ENCODE measurements at regions not wholly inside any gene's neighbourhood (a gene's known extent, or its start where the extent isn't known, plus 50 kb on each side); places are given as distances from the start of the nearest gene placed in this dataset.
"Not testable (repeated sequence)": the region's sequence is repeated elsewhere in the genome, so short reads cannot be mapped to it uniquely, and the experiment has no call there.

GRCh38 chr11:91093141-91093540, 870.3 kb upstream of the CHORDC1 start:
- H3K4me3 ChIP-seq (ENCODE audit: low read length) = no peak overlapping the region
- no peak for DNase-seq (ENCODE audit: low read depth, low spot score)

- H3K4me3 ChIP-seq (ENCODE audit: low read length) = no peak overlapping the region
- no peak for DNase-seq (ENCODE audit: low read depth, low spot score)
Measured at GRCh38 chr11:91091563-91091962, 868.7 kb upstream of the CHORDC1 start.

- no peak overlapping the region for H3K4me3 ChIP-seq (ENCODE audit: low read length)
- DNase-seq (ENCODE audit: low read depth, low spot score) = no peak
Measured at GRCh38 chr11:91086028-91086427, 863.2 kb upstream of the CHORDC1 start.

- no peak overlapping the region for H3K4me3 ChIP-seq (ENCODE audit: low read length)
- no peak for DNase-seq (ENCODE audit: low read depth, low spot score)
Measured at GRCh38 chr11:91082255-91082654, 859.4 kb upstream of the CHORDC1 start.

GRCh38 chr11:91081440-91082043, 858.7 kb upstream of the CHORDC1 start:
- no peak for DNase-seq (ENCODE audit: low read depth, low spot score)
- no peak overlapping the region for H3K4me3 ChIP-seq (ENCODE audit: low read length)

GRCh38 chr11:91078221-91078620, 855.4 kb upstream of the CHORDC1 start:
- no peak overlapping the region for H3K4me3 ChIP-seq (ENCODE audit: low read length)
- DNase-seq (ENCODE audit: low read depth, low spot score) = no peak

- no peak overlapping the region for H3K4me3 ChIP-seq (ENCODE audit: low read length)
- DNase-seq (ENCODE audit: low read depth, low spot score) = no peak
Measured at GRCh38 chr11:91075032-91075695, 852.3 kb upstream of the CHORDC1 start.

- DNase-seq (ENCODE audit: low read depth, low spot score) = no peak
- H3K4me3 ChIP-seq (ENCODE audit: low read length) = no peak overlapping the region
Measured at GRCh38 chr11:91067666-91068065, 844.8 kb upstream of the CHORDC1 start.

GRCh38 chr11:91066456-91067047, 843.7 kb upstream of the CHORDC1 start:
- DNase-seq (ENCODE audit: low read depth, low spot score) = no peak
- H3K4me3 ChIP-seq (ENCODE audit: low read length) = no peak overlapping the region

GRCh38 chr11:91063399-91063798, 840.5 kb upstream of the CHORDC1 start:
- not testable (repeated sequence) for DNase-seq (ENCODE audit: low read depth, low spot score); H3K4me3 ChIP-seq (ENCODE audit: low read length)

- DNase-seq (ENCODE audit: low read depth, low spot score) = no peak
- no peak overlapping the region for H3K4me3 ChIP-seq (ENCODE audit: low read length)
Measured at GRCh38 chr11:91047882-91048281, 825.0 kb upstream of the CHORDC1 start.

GRCh38 chr11:91046261-91046660, 823.4 kb upstream of the CHORDC1 start:
- DNase-seq (ENCODE audit: low read depth, low spot score) = no peak

GRCh38 chr11:91041626-91042025, 818.8 kb upstream of the CHORDC1 start:
- no peak for DNase-seq (ENCODE audit: low read depth, low spot score)
- no peak overlapping the region for H3K4me3 ChIP-seq (ENCODE audit: low read length)

More at GRCh38 chr11:91046261-91046660, 823.4 kb upstream of the CHORDC1 start:
- no peak overlapping the region for H3K4me3 ChIP-seq (ENCODE audit: low read length)

- DNase-seq (ENCODE audit: low read depth, low spot score) = no peak
- no peak overlapping the region for H3K4me3 ChIP-seq (ENCODE audit: low read length)
Measured at GRCh38 chr11:91023731-91024130, 800.9 kb upstream of the CHORDC1 start.

- no peak overlapping the region for H3K4me3 ChIP-seq (ENCODE audit: low read length)
- DNase-seq (ENCODE audit: low read depth, low spot score) = no peak
Measured at GRCh38 chr11:91011503-91011902, 788.7 kb upstream of the CHORDC1 start.

- no peak overlapping the region for H3K4me3 ChIP-seq (ENCODE audit: low read length)
- no peak for DNase-seq (ENCODE audit: low read depth, low spot score)
Measured at GRCh38 chr11:91005458-91005857, 782.6 kb upstream of the CHORDC1 start.

GRCh38 chr11:90997241-90997640, 774.4 kb upstream of the CHORDC1 start:
- no peak for DNase-seq (ENCODE audit: low read depth, low spot score)
- no peak overlapping the region for H3K4me3 ChIP-seq (ENCODE audit: low read length)

GRCh38 chr11:90972159-90972558, 749.3 kb upstream of the CHORDC1 start:
- not testable (repeated sequence) for DNase-seq (ENCODE audit: low read depth, low spot score); H3K4me3 ChIP-seq (ENCODE audit: low read length)

GRCh38 chr11:90947930-90948329, 725.1 kb upstream of the CHORDC1 start:
- DNase-seq (ENCODE audit: low read depth, low spot score) = no peak
- no peak overlapping the region for H3K4me3 ChIP-seq (ENCODE audit: low read length)

GRCh38 chr11:90930252-90930651, 707.4 kb upstream of the CHORDC1 start:
- H3K4me3 ChIP-seq (ENCODE audit: low read length) = no peak overlapping the region
- DNase-seq (ENCODE audit: low read depth, low spot score) = no peak

- no peak for DNase-seq (ENCODE audit: low read depth, low spot score)
- no peak overlapping the region for H3K4me3 ChIP-seq (ENCODE audit: low read length)
Measured at GRCh38 chr11:90919332-90919731, 696.5 kb upstream of the CHORDC1 start.
